NCI-H1105 (cell line): ENCODE measurements at regions not wholly inside any gene's neighbourhood (a gene's known extent, or its start where the extent isn't known, plus 50 kb on each side); places are given as distances from the start of the nearest gene placed in this dataset.
"Not testable (repeated sequence)": the region's sequence is repeated elsewhere in the genome, so short reads cannot be mapped to it uniquely, and the experiment has no call there.

Experiments
- DNase-seq: peaks from one replicate; lab custom pipeline; 2025; lab: John Stamatoyannopoulos, UW

- no peak for DNase-seq
Observed at GRCh38 chr22:44650806-44651205, 51.2 kb upstream of the PRR5 start.

- DNase-seq, result no peak
Observed at GRCh38 chr22:44648821-44649565, 53.0 kb upstream of the PRR5 start.

GRCh38 chr22:44648085-44648820 lies 53.8 kb upstream of the PRR5 start:
- no peak for DNase-seq

- DNase-seq, result no peak
Observed at GRCh38 chr22:44647141-44647540, 54.9 kb upstream of the PRR5 start.

GRCh38 chr22:44646668-44647067 lies 55.3 kb upstream of the PRR5 start:
- DNase-seq, result no peak

DNA sequence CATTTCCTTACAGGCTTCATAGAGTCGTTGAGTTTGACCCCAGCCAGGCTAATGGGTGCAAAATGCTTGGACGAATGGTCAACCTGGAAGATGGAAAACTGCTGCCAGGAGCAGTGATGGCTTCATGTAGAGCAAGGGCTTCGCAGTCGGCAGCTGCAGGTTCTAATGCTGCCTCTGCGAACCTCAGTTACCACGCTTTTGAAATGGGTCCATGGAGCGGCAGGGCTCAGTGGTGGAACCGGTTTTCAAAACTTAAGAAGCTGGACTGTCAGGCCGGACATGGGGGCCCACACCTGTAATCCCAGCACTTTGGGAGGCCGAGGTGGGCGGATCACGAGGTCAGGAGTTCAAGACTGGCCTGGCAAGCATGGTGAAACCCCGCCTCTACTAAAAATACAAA lies 55.9 kb upstream of the PRR5 start:
- DNase-seq, result no peak

GRCh38 chr22:44645531-44645930 lies 56.5 kb upstream of the PRR5 start:
- no peak for DNase-seq

GRCh38 chr22:44645083-44645482 lies 56.9 kb upstream of the PRR5 start:
- no peak for DNase-seq

DNA sequence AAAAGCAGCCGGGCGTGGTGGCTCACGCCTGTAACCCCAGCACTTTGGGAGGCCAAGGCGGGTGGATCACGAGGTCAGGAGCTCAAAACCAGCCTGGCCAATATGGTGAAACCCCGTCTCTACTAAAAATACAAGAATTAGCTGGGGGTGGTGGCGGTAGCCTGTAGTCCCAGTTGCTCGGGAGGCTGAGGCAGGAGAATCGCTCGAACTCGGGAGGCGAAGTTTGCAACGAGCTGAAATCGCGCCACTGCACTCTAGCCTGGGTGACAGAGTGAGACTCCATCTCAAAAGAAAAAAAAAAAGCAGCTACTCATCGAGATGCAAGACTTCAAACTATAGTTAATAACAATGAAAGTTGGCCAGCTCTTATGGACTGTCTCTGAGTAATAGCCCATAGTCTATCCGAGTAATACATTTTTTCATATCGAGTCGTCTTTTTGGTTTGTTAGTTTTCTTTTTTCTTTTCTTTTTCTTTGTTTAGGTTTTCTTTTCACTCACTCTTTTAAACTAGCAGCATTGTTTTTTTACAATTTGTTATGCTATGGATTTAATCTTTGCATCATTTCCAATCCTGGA lies 58.4 kb upstream of the PRR5 start:
- DNase-seq, result not testable (repeated sequence)

GRCh38 chr22:44642096-44642644 lies 59.8 kb upstream of the PRR5 start:
- DNase-seq, result no peak

DNA sequence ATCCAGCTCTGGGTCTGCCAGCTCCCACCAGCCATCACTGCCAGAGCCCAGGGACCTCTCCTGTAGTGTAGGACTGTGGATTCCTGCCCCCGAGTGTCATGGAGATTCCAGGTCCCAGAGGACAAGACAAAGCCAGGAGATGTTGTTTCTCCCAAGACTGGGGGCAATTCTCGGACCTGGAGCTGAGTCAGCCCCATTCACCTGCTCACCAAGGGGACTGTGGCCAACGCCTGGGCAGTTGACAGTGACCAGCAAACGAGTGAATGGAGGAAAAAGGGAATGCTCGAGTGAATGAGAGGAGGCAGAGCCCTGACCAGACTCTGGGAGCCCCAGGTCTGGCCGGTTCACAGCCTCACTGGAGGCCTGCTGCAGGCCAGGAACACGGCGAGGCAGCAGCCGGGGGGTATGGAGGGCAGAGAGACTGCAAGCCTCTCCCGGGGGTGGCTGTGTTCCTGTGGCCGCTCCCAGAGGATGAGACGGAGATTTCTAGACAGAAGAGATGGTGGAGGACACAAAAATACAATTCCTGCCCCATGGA lies 61.3 kb upstream of the PRR5 start:
- DNase-seq, result no peak

- DNase-seq, result no peak
Observed at GRCh38 chr22:44639891-44640617, 62.0 kb upstream of the PRR5 start.

DNA sequence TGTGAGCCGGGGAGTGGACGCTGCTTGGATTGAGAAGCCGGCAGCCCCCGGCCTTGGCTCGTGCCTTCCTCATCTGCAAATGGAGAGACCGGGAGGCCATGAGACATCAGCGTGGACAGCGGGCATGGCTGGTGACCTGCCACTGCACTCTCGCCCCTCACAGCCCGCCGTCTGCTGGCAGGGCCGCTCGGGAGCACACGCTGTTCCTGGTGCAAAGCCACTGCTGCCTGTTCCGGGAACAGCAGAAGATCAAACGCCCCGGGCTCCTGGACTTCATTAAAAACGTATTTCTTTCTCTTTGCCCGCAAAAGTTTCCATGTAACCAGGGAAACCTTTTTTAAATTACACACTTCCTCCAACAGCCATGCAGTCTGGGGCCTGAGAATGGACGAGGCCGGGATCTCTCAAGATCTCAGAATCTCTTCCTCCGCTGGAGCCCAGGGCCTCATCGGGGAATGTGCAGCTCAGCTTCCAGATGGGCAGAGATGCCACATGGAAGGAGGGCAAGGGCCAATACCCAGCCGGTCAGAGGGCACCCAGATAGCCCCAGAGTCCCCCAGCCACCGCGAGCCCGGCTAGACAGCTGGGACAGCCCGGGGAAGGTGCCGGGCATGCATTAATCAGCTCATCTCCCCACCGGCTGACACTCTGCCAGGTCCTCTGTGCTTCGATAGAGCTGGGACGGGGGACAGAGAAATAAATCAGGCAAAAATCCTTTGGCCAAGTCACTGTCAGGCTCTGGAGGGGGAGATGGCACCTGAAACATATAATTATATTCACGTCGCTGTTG lies 62.8 kb upstream of the PRR5 start:
- no peak for DNase-seq

DNA sequence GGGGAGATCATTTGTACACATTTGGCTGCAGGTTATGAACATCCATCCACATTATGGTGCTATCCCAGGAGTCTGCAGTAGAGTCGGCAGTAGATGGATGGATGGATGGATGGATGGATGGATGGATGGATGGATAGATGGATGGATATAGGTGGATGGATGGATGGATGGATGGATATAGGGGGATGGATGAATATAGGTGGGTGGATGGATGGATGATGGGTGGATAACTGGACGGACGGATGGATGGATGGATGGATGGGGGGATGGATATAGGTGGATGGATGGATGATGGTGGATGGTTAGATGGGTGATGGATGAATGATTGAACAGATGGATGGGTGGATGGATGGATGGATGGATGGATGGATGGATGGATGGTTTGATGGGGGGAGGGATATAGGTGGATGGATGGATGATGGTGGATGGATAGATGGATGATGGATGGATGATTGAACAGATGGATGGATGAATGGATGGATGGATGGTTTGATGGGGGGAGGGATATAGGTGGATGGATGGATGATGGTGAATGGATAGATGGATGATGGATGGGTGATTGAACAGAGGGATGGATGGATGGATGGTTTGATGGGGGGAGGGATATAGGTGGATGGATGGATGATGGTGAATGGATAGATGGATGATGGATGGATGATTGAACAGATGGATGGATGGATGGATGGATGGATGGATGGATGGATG lies 65.3 kb upstream of the PRR5 start:
- DNase-seq, result not testable (repeated sequence)

GRCh38 chr22:44635567-44635966 lies 66.4 kb upstream of the PRR5 start:
- not testable (repeated sequence) for DNase-seq

DNA sequence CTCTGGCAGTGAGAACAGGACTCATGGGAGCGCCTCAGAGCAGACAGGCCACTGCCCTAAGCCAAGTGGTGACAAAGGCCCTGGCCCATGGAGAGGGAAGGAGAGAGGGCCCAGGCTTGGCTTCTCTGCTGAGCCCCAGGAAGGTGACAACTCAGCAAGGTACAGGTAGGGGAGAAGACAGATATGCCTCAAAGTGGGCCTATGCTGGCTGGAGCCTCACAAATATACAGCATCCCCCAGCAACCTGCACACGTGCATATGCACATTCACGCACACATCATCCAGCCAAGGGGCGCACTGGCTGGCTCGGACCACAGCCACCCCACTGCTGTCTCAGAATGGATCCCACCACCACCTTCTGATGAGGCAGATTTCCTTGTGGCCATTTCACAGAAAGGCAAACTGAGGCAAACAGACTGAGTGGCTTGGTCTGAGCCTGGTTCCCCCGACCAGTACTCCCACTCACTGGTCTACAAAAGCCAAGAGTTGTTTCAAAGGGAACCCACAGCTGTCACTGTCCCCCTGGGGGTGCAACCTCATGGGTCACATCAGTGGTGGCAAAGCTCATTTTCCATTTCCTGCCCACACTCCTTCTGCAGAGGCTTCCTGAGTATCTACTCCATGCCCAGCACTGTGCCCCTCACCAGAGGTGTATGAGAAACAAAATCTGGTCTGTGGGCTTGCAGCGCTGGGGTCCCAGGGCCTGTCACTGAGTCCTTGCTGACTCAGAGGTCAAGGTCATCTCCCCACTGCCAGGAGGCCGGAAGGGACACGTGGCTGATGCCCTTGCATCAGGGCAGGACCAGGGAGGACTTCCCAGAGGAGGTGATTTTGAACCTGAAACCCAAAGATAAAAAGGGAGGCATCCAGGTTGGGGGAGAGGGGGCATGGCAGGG lies 67.3 kb upstream of the PRR5 start:
- DNase-seq, result no peak

- no peak for DNase-seq
Observed at GRCh38 chr22:44633647-44634046, 68.4 kb upstream of the PRR5 start.

DNA sequence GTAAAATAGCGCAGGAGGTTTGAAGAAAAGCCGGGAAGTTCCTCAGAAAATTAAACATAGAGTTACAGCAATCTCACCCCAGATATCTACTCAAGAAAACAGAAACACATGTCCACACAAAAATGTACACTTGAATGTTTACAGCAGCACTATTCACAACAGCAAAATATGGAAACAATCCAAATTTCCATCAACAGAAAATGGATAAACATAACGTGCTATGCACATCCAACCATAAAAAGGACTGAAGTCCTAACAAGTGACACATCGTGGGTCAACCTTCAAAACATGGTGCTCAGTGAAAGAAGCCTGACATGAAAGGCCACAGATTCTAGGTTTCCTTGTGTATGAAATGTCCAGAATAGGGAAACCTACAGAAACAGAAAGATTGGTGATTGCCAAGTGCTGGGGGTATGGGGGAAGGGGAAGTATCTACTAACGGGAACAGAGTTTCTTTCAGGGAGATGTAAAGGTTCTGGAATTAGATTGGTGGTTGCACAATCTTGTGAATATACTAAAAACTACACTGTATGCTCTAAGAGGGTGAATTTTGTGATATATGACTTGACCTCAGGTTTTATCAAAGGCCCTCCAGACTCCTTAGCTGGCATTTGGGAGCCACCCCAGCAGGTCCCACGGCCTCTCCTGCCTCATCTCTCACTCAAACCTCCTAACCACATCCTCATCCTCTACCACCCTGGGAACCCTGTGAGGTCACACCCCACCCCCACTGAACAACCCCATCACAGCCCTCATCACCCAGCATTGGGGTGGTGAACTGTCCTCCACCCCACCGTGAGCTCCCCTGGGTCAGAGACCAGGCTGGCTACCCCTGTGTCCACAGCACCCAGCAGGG lies 69.2 kb upstream of the PRR5 start:
- DNase-seq, result no peak

DNA sequence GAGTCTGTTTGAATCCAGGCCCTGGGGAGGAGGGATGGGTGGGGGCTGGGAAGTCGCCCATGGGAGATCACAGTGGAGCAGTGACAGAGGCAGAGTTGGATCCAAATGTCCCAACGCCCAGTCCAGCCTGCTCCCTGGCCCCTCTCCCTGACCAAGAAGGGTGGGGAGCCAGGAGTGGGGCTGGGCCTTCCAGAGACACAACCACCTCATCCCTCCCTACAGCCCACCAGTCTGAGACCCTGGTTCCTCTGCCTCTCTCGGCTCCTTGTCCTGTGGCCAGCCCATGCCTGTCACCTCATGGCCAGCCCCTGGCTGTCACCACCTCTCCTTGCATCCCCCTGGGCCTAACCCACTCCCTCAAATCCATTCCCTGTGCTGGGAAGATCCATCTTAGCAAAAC lies 71.2 kb upstream of the PRR5 start:
- DNase-seq, result no peak
